RCC 7860 (cell line): ENCODE measurements at regions not wholly inside any gene's neighbourhood (a gene's known extent, or its start where the extent isn't known, plus 50 kb on each side); places are given as distances from the start of the nearest gene placed in this dataset.
A peak's percentile ranks its signal among the peaks of the same experiment; 100 is the strongest.

Experiments used
- DNase-seq: peaks from one replicate; pipeline ENCODE4 v3.0.0-alpha.2; 2015; ENCODE audit warnings: low spot score
- FAIRE-seq: peaks from 2 replicates; lab custom pipeline; 2012; peaks lifted over from hg19 to GRCh38; lab: Jason Lieb, UNC

GRCh38 chr2:64704161-64704560, 50.4 kb upstream of the SERTAD2 start:
- no peak for DNase-seq
- FAIRE-seq = no peak

DNA sequence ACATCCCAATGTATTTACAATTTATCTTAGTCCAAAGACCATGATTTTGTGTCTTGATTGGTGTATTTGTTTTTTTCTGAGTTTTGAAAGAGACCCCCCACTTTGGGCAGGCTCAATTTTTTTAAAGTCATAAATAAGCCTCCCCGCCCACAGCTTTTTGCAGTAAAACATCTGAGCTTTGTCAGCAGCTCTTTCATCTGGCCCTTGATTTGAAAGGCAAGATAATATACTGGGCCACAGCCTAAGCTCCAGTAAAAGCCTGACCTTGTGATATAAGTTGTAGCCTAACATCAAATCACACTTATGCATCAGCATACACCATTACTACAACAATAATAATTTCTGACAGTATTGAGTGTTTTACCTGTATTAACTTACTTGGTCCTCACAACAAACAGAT, 51.3 kb upstream of the SERTAD2 start:
- FAIRE-seq = no peak
- no peak for DNase-seq

DNA sequence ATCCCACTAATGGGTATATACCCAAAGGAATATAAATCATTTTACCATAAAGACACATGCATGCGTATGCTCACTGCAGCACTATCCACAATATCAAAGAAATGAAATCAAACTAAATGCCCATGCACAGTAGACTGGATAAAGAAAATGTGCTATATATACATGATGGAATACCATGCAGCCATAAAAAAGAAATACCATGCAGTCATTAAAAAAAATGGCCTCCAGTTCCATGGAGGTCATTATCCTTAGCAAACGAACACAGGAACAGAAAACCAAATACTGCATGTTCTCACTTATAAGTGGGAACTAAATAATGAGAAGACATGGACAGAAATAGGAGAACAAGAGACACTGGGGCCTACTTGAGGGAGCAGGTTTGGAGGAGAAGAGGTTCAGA, 53.6 kb upstream of the SERTAD2 start:
- no peak for FAIRE-seq
- DNase-seq = no peak

DNA sequence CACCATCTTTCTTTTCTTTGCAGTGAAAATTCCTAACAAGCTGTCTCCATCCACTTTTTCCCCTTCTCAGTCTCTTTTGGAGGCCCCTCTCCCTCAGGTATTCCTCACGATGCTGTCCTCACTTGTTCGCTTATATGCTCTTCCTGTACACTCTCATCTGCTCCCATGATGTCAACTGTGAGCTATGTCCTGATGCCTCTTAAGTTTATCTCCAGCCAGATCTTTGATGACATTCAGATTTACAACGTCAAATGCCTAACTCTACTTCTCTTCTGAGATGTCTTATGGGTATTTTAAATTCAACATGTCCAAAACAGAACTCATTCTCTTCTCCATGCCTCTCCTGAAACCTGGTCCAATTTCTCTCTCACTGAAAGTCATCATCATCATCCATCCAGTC, 55.1 kb upstream of the SERTAD2 start:
- DNase-seq (no peak), FAIRE-seq (no peak)

DNA sequence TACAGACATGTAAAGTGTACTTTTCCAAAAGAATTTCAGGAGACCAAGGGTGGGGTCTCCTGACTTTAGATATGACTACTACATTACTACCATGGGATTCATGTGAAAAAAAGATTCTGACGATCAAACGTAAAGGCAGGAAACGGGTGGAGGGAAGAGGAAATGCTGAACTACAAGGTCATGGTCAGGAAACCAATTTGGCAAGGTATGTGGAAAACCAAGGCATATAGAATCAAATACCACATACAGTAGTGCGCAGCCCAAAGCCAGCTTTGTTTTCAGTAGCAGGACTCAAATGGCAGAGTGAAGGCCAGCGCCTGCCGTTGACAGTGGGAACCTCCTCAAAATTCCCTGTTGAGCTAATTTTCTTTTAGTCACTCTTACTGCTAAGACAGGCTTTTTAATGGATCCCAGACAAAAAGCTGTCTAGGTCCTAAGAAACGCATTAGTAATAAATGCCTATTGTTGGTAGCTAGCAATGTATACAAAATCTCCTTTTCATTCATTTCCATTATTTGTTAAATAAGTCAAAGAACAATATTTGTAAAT, 57.6 kb upstream of the SERTAD2 start:
- DNase-seq (no peak), FAIRE-seq (no peak)

- no peak for FAIRE-seq
- DNase-seq = no peak
Observed at GRCh38 chr2:64713686-64714085, 60.0 kb upstream of the SERTAD2 start.

GRCh38 chr2:64716569-64716968, 62.9 kb upstream of the SERTAD2 start:
- DNase-seq (no peak), FAIRE-seq (no peak)

DNA sequence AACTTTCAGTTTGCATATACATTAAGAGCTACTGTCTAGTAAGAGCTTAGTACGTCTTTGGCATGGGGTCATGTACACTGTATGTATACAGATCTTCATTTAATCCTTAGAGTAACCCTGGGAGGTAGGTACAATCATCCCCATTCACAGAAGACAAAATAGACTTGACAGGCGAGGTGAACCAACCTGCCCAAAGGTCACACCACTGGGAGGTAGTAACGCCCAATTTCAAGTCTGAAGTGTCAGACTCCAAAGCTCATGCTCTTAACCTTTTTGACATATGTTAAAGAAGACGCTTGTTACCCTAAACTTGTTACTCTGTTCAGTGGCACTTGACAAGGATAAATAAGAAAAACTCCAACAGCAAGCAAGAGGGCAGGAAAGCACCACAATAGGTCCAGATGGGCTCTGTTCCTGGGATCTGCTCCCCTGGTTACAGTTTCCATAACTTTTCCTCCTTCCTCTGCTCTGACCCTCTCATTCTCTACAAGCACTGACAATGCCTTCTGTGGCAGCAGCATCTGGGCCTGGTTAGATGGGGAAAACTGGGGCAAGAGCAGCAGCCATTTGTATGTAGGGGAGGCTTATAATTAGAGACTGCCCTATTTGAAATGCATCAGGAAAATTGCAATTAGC, 64.7 kb upstream of the SERTAD2 start:
- no peak for DNase-seq
- FAIRE-seq = no peak

DNA sequence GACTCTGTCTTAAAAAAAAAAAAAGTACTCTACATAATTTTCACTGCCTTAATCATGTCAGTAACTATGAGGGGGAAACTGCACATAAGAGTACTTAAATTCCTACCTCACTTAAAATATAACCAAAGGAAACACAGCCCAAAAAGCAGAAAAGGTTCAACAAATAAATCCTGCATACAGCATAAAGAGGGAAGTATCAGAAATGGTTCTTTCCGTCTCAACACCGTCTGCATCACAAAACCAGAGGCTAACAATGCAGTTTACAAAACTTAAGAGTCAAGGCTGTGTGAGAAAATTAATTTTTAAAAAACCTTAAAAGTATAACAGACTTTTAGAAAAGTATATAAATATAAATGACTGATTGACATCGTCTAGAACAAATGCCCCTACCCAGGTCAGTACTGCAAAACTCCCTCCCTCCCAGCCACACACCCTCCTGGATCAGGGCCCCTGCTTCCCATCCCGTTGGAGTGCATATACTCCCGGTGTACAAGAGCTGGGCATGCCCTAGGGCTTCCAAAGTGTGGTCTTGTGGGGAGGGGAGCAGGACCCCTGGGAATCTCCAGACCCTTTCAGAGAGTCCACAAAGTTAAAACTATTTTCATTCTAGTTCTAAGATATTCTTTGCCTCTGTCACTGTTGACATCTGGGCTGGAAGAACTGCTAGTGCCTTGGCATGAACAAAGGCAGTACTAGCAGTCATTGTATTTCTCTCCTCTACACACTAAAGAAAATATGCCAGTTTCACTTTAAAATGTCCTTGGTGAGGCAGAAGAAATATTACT, 67.0 kb upstream of the SERTAD2 start:
- DNase-seq (no peak), FAIRE-seq (no peak)

DNA sequence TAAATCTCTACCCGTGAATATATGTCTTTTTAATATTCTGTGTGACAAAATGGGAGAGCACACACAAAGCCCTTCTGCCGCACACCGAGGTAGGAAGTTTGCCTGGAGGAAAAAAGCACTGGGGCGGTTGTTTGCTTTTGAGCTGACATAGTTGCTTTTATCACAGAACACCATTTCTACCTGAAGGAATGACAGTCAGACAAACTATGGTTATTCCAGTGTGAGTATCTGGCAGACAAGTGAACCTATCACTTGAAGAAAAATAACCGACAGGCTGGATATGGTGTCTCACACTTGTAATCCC, 67.6 kb upstream of the SERTAD2 start:
- no peak for FAIRE-seq
- DNase-seq = no peak

- FAIRE-seq = no peak
- DNase-seq = no peak
Observed at GRCh38 chr2:64722291-64723044, 68.8 kb upstream of the SERTAD2 start.

GRCh38 chr2:64727013-64727767, 73.5 kb upstream of the SERTAD2 start:
- FAIRE-seq (no peak), DNase-seq (no peak)

DNA sequence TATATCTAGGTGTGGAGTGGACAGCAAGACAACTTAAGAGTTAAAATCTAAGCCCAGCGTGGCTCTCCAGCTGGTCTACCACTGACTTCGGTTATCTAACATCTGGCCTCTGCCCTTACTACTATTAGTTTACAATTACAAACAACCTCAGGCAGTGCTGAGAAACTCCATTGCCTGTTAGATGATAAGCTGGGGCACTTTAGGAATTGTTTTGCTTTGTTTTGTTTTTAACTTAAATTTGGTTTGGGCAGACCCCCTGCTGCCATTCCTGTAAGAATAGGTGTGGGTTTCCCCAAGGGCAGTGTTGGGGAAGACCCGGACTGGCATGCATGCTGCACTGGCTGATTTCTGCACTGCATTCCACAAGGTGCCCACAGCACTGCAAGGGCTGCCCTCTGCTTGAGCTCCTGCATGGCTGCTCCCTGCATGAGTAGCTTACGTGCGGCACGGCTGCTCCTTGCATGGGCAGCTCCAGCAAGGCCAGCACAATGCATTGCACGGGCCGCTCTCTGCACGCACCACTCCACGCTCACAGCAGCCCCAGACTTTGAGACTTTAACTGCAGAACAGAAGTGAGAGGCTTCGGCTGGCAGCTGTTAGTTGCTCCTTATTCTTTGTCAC, 74.2 kb upstream of the SERTAD2 start:
- no peak for FAIRE-seq
- DNase-seq = no peak

DNA sequence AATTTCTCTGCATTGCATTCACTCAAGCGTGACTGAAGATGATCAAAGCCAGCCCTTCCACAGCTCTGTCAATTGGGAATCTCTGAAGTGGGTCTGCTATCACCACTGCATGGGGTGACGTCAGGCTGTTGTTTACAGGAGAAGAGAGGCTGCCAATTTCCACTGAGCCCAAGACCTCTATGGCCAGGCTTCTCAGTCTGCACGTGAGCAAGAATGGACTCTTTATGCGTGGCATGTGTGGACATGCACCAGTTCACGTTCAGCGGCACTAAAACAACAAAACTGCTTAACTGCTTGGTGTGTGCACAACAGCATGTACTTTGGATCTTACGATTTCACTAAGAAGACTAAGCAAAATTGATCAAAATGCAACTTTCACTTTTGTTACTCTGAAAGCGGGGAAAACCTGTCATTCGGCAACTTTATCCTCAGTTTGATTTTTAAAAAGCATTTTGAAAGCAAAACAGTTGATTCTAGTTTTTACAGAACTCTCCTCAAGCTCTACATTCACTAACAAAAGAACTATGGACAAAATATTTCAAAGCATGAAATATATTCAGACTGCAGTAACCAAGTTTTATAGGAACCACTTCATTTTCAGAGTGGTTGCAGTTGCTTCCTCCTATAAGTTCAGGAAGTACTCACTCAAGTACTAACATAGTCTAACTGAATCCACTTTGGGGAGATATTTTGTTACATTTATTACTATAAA, 77.0 kb upstream of the SERTAD2 start:
- FAIRE-seq (peak; percentile 48), DNase-seq (peak; percentile 22)

DNA sequence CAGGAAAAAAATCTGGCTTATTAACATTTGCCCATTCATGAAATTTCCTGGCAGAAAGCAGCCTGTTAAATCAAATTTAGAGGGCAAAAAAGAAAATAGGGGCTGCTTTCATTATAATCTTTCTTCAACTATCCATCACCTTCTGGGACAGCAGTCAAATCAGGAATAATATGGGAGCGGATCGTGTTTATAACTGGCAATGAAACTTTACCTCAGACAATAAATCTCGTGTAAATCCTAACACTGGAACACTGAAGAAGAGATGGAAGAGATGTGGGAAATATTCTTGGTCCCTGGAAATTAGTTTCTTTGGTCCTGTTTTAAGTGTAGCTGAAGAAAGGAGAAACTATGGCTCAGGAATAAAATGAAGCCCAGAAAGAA, 77.5 kb upstream of the SERTAD2 start:
- no peak for FAIRE-seq
- no peak for DNase-seq

- FAIRE-seq (no peak), DNase-seq (no peak)
Observed at GRCh38 chr2:64731746-64732145, 78.0 kb upstream of the SERTAD2 start.

DNA sequence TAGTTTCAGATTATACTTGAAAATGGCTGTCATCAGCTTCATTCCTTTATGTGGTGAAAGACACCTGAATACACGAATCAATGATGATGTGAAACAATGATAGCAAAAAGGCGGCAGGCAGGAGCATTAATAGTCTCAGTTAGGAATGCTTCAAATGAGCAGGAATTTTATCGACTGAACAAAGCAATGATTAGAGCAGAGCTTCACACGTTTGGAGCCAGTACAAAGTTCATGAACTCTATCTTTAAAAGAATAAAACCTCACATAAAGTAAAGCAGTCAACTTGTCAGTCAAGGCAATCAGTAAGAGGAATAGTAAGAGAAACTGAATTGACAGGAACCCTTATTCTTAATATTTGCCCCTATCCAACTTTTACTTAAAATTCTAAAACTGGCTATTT, 78.4 kb upstream of the SERTAD2 start:
- FAIRE-seq = no peak

DNA sequence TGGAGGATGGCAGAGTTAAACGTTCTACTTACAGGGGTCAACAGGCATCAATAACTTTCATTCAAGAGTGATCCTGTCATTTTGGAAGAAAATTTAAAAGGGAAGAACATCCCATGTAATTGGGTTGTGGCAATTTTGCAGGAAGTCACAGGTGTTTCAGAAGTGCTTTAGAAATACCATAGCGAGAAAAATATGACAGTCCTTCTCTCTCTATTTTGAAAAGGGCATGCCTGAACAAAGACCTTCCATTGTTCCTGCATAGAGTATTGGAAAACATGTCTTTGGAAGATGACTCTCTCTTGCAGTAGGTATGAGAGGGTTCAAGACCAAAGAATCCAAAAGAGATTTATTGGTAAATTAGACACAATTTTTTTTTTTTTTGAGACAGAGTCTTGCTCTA, 81.8 kb upstream of the SERTAD2 start:
- FAIRE-seq (no peak), DNase-seq (no peak)

More for the DNA sequence above, 78.4 kb upstream of the SERTAD2 start:
- DNase-seq = no peak

GRCh38 chr2:64737547-64737946, 83.8 kb upstream of the SERTAD2 start:
- FAIRE-seq = no peak
- no peak for DNase-seq

DNA sequence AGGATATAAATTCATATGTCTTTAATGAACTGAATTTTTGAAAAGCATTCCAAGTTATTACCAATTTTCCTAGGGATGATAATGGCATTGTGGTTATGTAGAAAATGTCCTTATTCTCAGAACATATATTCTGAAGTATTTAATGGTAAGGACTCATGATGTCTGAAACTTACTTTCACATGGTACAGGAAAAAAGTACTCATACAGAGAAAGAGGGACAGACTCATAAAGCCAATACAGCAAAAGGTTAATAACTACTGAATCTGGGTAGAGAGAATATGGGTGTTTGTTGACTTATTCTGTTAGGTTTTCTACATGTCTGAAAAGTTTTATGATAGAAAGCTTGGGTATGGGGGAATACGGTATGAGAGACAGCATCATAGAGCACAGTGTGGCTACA, 84.3 kb upstream of the SERTAD2 start:
- FAIRE-seq (no peak), DNase-seq (no peak)
